ENCODE measurements at regions not wholly inside any gene's neighbourhood (a gene's known extent, or its start where the extent isn't known, plus 50 kb on each side); places are given as distances from the start of the nearest gene placed in this dataset.

GRCh38 chr5:110359221-110359620, 367.2 kb downstream of the TMEM232 start:
- WGBS, 2 donors = 58 to 74% methylated on average over 1 of the region's 1 CpG
- intact Hi-C loops (cut with DNase I) = no loop called here
- DNase-seq = no peak

GRCh38 chr5:110361471-110361870, 365.0 kb downstream of the TMEM232 start:
- no peak for TF ChIP-seq POLR2A (IDR thresholded peaks at IDR 0.05)
- TF ChIP-seq EP300 (IDR thresholded peaks at IDR 0.05) = no peak
- no peak for TF ChIP-seq CTCF (IDR thresholded peaks at IDR 0.05)
- TF ChIP-seq POLR2AphosphoS5 (IDR thresholded peaks at IDR 0.05) = no peak
- no peaks in the 10 kb centered on the region for H3K4me1 ChIP-seq
- DNase-seq = no peak
- H3K27ac ChIP-seq = no peak overlapping the region
- no peaks in the 10 kb centered on the region for H3K36me3 ChIP-seq
- H3K27me3 ChIP-seq = no peaks in the 10 kb centered on the region
- intact Hi-C loops (cut with DNase I) = no loop called here
- no peaks in the 10 kb centered on the region for H3K9me3 ChIP-seq
- H3K4me3 ChIP-seq = no peak overlapping the region

More at GRCh38 chr5:110359221-110359620, 367.2 kb downstream of the TMEM232 start:
- H3K4me1 ChIP-seq = peaks cover 0 to 8% (median 2%) of the 10 kb centered on the region in 4 donors
- TF ChIP-seq POLR2A (IDR thresholded peaks at IDR 0.05) = no peak
- no peak for TF ChIP-seq POLR2AphosphoS5 (IDR thresholded peaks at IDR 0.05)
- TF ChIP-seq CTCF (IDR thresholded peaks at IDR 0.05) = no peak
- no peak for TF ChIP-seq EP300 (IDR thresholded peaks at IDR 0.05)
- H3K36me3 ChIP-seq = no peaks in the 10 kb centered on the region
- H3K4me3 ChIP-seq = no peak overlapping the region
- no peaks in the 10 kb centered on the region for H3K27me3 ChIP-seq
- no peak overlapping the region for H3K27ac ChIP-seq
- H3K9me3 ChIP-seq = no peaks in the 10 kb centered on the region

- intact Hi-C loops (cut with DNase I) = no loop called here
- Histone ChIP-seq H3K36me3 (no peaks in the 10 kb centered on the region), H3K27ac (no peak overlapping the region), H3K9me3 (no peaks in the 10 kb centered on the region), H3K4me1 (no peaks in the 10 kb centered on the region), H3K27me3 (no peaks in the 10 kb centered on the region), H3K4me3 (no peak overlapping the region)
- WGBS, 2 donors = 32 to 67% methylated on average over 2 of the region's 2 CpGs
- no peak for TF ChIP-seq CTCF (IDR thresholded peaks at IDR 0.05)
- no peak for TF ChIP-seq POLR2A (IDR thresholded peaks at IDR 0.05)
- TF ChIP-seq EP300 (IDR thresholded peaks at IDR 0.05) = no peak
- no peak for TF ChIP-seq POLR2AphosphoS5 (IDR thresholded peaks at IDR 0.05)
- no peak for DNase-seq
These were observed 364.2 kb downstream of the TMEM232 start for GRCh38 chr5:110362261-110362660.

GRCh38 chr5:110366716-110367115, 359.8 kb downstream of the TMEM232 start:
- Histone ChIP-seq H3K27ac (no peak overlapping the region), H3K27me3 (no peaks in the 10 kb centered on the region), H3K4me3 (no peak overlapping the region), H3K4me1 (peaks cover 0 to 6% (median 0%) of the 10 kb centered on the region in 4 donors), H3K36me3 (no peaks in the 10 kb centered on the region), H3K9me3 (no peaks in the 10 kb centered on the region)
- 92 to 93% methylated on average over 3 of the region's 3 CpGs for WGBS, 2 donors
- intact Hi-C loops (cut with DNase I) = no loop called here
- DNase-seq = no peak
- TF ChIP-seq CTCF (IDR thresholded peaks at IDR 0.05) = no peak
- no peak for TF ChIP-seq POLR2A (IDR thresholded peaks at IDR 0.05)
- no peak for TF ChIP-seq POLR2AphosphoS5 (IDR thresholded peaks at IDR 0.05)
- no peak for TF ChIP-seq EP300 (IDR thresholded peaks at IDR 0.05)
